ENCODE measurements at regions not wholly inside any gene's neighbourhood (a gene's known extent, or its start where the extent isn't known, plus 50 kb on each side); places are given as distances from the start of the nearest gene placed in this dataset.
"Not testable (repeated sequence)": the region's sequence is repeated elsewhere in the genome, so short reads cannot be mapped to it uniquely, and the experiment has no call there.

DNA sequence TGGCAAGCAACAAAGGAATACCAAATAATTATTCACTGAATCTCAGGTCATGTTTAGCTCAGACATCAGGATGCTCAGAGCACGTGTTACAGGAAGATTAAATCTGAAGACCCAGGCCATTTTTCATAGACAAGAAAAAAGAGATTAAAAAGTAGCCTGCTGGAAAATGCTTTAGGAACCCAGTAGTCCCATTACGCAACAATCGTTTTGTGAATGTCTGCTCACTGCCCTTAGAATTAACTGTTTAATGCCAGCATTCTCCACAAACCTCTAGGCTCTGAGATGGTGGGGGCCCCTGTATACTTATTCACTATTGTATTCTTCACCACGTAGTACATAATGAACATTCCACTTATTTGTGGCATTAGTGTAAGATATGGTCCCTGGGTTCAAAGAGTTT is 154.6 kb upstream of the NYAP2 start:
- no peak for DNase-seq (ENCODE audit: low spot score)

DNA sequence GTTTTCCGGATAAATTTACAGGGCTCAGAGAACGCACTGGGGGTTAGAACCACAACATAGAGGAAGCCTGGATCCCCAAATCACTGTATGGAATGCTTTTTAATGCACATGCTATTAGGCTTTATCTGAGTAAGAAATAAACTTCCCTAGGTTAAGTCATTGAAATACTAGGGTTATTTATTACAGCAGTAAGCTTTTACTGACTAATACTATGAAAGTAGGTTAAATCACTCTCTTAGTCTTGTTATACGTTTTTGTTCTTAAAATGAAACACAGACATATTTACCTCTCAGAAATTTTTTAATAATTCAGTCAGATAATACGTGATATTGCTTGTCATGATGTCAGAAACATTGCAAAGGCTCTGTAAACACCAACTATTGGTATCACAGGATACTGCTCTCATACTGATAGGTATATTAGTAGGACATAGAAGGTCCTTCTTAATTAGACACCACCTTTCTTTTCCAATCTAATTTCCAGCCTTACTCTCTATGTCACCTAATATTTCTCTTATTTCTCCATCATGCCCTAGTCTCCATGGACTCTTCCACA is 162.7 kb upstream of the NYAP2 start:
- DNase-seq (ENCODE audit: low spot score) = no peak

DNA sequence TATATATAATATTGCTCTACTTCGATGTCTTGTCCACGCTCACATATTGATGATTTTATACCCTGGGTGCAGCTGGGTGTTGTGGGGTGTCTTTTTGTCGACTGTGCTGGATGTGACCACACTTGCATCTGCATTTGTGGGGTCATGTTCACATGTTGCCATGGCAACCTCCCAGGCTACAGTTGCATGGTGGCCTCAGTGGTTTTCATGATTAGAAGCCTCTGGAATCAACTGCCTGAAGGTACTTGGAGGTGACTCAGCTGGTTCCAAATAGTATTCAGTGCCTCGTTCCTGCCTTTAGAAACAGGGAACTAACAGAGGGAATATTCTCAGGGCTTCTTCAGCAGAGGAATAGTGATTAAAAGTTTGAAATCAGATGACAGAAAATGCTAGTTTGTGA is 166.3 kb upstream of the NYAP2 start:
- DNase-seq (ENCODE audit: low spot score) = no peak

DNA sequence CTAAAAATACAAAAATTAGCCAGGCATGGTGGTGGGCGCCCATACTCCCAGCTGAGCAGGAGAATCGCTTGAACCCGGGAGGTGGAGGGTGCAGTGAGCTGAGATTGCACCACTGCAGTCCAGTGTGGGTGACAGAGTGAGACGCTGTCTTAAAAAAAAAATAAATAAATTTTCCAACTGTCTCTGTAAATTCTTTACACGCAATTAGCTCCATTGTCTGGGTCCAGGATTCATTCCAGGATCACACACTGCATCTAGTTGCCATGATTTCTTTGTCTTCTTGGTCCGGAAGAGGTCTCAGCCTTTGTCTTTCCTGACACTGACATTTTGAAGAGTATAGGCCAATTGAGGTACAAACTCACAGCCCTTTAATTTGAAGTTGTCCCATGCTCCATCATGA is 167.6 kb upstream of the NYAP2 start:
- DNase-seq (ENCODE audit: low spot score) = no peak

DNA sequence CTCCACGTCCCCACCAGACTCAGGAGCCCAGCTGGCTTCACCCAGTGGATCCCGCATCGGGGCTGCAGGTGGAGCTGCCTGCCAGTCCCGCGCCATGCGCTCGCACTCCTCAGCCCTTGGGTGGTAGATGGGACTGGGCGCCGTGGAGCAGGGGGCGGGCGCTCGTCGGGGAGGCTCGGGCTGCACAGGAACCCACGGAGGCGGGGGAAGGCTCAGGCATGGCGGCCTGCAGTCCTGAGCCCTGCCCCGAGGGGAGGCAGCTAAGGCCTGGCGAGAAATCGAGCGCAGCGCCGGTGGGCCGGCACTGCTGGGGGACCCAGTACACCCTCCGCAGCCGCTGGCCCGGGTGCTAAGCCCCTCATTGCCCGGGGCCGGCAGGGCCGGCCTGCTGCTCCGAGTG is 170.2 kb upstream of the NYAP2 start:
- not testable (repeated sequence) for DNase-seq (ENCODE audit: low spot score)

DNA sequence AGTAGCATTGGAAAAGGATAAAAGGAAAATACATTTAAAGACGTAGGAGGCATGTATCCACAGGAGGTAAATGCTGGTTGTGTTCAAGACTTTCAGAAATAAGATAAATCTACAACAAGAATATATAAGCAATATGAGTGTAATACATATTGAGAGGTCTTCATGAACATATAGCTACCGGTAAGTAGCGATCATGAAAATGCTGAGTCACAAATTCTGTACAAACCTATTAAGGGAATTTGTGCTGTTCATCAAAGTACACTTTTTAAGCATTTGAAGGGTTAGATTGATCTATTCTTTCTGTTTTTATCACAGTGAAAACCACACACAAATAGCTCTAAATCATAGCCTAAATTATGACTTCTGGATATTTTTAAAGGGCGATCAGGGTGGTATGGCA is 173.1 kb upstream of the NYAP2 start:
- no peak for DNase-seq (ENCODE audit: low spot score)

DNA sequence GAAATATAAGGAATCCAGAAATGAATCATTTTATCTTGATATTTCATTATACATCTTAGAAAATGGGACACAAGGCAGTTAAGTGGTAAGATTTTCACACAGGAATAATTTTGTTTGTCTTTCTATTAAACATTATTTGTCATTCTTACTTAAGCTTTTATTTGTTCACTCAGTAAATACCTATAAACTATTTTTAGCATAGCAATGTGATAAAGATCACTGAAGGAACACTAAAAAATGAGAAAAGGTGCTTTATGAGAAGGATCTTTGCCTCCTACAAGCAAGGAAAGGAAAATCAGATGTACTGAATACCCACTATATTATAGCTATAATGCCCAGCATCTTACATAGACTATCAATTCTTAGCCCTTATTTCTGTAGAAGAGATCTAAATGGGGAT is 176.2 kb upstream of the NYAP2 start:
- DNase-seq (ENCODE audit: low spot score) = no peak

DNA sequence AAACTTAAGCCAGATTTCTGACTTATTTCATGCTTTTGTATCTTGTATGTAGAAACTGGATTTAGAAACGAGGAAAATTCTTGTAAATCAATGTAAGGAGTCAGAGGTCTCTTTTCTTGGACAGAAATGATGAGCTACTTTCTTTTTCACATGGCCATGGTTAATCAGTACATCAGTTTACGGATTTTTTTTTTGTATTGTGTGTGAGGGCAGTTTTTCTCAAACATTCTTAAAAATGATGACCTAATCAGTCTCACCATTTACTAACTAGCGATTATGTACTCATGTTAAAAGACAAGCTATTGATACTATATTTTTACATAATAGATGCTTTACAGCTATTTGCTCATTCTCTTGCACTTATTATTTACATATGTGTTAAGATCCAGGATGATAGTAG is 165.2 kb upstream of the DOCK10 start:
- DNase-seq (ENCODE audit: low spot score) = no peak

DNA sequence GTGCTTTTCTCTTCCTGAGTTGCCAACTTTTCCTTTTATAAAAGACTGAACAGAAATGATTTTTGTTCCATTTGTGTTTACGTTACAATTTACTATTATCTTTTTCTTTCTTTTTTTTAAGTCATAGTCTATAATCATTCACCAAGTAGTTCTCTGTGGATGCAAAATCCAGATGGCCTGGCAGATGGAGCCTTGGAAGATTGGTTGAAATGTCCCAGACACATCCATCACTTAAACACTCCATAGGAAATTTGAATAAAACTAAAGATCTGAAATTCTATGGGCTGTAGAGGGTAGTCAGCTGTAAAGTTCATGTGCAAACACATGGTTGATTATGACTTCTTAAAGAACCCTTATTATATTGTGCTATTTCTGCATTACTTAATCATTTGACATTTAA is 164.8 kb upstream of the DOCK10 start:
- DNase-seq (ENCODE audit: low spot score) = no peak

DNA sequence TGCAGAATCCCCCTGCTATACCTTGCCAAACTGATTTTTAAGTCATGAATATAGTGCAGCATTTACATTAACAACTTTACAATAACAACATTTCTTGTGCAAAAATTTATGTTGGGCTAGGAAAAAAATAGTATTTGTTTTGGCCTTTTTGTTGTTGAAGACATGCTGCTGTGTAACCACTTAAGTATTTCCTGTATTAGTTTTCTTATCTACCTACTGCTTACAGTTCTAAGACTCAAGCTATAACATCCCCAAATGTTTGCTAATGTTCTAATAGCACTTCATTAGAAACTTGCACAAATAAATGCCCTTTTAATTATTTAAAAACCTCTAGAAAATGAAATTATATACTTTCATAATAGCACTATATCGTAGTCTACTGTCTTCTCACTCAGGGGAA is 154.3 kb upstream of the DOCK10 start:
- no peak for DNase-seq (ENCODE audit: low spot score)

DNA sequence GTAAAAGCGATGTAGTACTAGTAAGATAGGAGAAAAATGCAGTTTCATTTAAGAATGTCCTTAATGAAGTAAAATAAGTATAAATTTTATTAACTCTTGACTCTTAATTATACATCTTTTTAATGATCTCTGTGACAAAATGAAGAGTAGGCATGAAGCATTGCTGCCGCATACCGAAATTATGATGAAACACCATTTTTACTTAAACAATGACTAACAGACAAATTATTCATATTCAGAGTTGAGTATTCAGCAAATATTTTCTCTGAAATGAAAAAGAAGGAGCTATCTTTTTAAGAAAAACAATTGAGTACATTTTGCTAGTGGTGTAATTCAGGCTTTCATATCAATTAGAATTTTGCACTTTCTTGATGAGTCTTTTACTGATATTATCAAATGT is 150.6 kb upstream of the DOCK10 start:
- no peak for DNase-seq (ENCODE audit: low spot score)

DNA sequence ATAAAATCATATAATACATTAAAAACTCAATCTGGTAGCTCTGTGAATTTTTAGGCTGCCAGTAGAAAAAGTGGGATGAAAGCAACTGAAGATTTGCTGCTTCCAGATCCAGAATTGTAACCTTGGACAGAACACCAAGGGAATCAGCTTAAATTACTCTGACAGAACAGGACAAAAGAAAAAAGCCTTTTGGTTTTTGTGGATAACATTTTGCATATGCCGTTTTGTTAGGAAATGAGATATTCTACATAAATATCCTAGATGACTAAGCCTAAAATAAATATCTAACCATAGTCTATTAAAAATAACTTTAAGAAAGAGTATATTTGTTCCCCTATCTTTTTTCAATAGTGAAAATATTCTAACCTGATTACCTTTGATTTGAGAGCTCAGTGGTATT is 148.7 kb upstream of the DOCK10 start:
- no peak for DNase-seq (ENCODE audit: low spot score)

DNA sequence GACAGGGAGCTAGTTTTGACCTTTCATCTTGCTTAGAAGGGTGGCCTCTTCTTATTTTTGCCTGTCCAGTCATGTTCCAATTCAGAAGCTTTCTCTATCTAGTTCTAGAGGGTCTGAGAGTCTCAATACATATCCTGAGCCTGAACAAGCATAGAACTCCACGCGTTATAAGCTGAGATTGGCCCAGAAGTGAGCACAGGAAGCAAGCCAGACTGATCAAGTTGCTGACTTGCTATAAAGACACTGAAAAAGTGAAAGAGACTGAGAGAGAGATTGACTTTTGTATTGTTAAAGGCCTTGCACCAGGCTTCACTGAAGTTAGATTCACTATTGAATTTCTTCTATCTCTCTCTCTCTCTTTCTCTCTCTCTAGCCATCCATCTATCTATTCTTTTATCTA is 142.7 kb upstream of the DOCK10 start:
- DNase-seq (ENCODE audit: low spot score) = no peak

DNA sequence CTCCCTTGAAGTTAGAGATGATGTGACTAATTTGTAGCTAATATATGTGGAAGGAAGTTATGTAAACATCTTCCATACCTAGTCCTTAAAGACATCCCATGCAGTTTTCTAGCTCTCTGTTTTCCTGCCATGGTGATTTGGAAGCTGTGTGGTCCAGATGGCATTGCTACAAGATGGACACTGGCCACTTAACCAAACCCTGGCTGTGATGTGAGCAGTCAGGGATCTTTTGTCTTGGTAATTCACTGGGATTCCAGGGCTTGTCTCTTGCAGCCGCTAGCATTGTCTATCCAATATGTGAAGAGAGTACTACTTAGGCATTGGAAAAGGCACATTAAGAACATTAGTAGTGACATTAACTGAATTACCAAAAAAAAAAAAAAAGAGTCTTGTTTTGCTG is 139.9 kb upstream of the DOCK10 start:
- DNase-seq (ENCODE audit: low spot score) = no peak

DNA sequence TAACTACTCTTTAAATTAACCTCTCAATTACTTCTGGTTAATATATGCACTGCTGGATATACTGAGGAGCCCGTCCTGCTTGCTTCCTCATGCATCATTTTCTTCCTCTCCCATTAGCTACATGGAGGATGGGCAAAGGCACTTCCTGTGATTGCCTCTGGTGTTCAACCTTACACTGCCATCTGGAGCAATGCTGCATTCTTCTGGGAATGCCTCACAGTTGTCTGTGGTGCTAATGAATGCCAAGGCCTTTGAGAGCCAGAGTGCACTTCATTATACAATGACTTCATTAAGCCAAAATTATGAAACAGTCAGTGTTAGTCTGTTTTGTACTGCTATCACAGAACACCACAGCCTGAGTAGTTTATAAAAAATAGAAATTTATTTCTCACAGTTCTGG is 134.8 kb upstream of the DOCK10 start:
- DNase-seq (ENCODE audit: low spot score) = no peak

DNA sequence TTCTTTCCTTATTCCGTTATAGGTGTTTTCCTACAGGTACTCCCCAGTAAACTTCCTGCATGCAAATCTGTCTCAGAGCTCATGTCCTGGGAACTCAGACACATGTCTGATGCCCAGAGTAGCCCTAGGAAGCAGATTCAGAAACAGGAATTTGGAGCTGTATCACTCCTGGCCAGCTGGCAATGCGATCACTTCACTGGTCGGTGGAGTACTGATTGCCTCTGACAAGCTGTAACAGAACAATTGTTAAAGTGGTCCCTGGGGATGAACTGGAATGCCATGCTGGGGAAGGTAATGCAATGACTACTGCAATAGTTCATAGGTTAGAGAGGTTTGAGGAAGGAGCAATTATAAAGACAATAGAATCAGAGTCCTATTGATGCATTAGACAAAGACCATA is 131.6 kb upstream of the DOCK10 start:
- no peak for DNase-seq (ENCODE audit: low spot score)

DNA sequence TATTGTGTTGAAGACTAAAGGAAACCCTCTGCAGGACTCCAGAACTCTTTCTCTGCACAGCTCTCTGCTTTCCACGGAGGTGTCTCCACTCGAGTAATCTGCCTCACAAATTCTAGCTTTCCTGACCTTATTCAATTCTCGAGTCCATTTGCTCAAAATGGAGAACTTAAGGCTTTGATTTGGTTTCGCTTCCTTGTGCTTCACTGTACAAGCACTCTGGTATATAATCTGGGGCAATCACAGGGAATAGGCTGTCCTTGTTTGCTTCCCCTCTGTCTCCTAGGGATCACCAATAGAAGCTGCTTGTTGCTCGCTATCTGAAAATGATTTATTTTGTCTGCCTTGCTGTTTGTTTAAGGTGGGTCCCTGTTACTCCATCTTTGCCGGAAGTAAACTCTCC is 129.1 kb upstream of the DOCK10 start:
- no peak for DNase-seq (ENCODE audit: low spot score)

DNA sequence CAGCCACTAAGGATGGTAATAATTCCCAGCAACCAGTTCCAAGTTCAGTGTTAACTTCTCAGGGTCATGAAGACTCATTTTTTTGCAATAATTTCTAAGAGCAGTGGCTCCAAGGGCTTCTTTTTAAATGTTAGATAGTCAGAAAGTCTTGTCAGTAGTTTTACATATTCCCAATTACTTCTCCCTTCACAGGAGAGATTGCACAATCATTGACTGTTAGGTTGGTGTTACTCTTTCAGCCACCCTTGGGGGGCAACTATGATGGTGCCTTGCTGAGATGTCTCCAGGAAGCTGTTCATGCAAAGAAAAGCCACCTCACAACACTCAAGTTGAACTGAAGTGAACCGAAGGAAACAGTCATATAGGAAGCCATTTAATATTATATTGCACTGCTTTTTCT is 127.9 kb upstream of the DOCK10 start:
- no peak for DNase-seq (ENCODE audit: low spot score)

DNA sequence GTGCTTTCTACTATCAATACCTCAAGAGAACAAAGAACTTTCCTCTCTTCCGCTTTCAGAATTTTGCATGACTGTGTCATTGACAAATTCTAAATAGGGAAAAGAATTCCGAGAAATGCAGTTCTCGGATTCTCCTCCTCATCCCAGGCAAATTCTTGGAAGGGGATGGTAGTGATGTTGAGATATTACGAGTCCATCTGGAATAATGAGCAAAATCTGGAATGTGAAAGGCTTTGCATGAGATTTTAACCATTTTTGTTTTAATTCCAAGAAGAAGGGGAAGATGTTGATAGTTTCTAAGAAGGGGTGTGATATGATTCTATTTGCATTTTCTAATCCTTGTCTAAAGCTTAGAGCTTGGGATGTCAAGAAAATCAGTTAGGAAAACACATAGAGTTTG is 127.1 kb upstream of the DOCK10 start:
- DNase-seq (ENCODE audit: low spot score) = no peak

DNA sequence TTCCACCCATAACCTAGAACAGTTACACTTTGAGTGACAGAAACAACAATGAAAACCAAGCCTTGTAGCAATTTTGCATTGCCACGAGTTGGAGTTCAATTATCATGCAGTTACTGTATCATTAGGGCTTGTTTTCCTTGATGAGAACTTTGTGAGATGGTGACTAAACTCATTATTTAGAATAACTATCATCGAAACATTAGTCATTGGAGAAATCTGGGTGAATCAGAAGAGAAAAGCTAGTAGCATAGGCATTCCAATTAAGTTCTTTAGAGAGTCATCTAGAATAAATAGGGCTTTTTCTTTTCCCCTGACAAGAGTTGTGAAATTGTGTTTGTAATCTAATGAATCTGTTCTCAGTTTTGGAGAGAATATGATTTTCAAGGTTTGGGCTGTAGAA is 122.8 kb upstream of the DOCK10 start:
- no peak for DNase-seq (ENCODE audit: low spot score)

DNA sequence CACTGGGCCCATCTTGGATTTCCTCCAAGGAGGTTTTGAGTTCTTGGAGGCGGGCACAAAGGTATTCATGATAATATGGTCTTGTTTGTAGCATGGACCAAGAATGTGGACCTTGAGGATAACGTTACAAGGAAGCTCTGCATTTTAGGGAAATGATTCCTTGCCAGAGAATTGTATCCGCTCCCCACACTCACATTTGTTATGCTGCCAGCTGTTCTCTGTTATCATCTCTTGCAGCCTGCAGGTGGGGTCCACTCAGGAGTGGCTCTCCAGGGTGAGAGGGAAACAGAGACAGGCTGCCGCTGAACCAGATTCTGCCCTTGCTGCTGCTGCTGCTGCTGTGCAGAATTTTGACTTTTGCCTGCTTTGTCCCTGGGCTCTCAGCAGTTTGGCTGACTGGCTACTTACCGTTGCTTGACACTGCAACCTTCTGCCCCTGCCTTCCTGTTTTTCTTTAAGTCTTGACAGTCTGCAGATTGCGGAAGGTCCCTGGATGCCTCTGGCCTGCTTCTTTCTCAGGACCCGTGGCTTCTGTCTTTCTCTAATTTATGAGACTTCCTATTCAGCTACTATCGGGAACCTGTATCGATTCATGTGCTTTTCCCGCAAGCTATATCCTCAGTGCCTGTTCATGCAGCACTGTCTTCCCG is 122.3 kb upstream of the DOCK10 start:
- no peak for DNase-seq (ENCODE audit: low spot score)

DNA sequence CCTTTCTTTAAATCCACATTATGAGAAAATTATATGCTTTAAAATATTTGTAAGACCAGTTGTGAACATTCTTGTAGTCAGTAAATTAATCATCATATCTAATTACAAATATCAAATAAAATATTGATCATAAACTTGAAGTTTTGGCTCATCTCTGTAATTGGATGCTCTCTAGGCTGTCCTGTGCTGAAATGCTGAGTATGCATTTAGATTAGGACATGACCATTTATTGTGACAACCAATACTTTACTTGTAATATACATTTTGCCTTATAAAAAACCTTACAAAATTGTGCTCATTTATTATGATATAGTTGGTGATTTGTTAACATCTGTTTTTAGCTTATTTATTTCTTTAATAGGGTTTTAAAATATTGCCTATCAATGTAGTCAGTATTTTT is 116.1 kb upstream of the DOCK10 start:
- DNase-seq (ENCODE audit: low spot score) = no peak

DNA sequence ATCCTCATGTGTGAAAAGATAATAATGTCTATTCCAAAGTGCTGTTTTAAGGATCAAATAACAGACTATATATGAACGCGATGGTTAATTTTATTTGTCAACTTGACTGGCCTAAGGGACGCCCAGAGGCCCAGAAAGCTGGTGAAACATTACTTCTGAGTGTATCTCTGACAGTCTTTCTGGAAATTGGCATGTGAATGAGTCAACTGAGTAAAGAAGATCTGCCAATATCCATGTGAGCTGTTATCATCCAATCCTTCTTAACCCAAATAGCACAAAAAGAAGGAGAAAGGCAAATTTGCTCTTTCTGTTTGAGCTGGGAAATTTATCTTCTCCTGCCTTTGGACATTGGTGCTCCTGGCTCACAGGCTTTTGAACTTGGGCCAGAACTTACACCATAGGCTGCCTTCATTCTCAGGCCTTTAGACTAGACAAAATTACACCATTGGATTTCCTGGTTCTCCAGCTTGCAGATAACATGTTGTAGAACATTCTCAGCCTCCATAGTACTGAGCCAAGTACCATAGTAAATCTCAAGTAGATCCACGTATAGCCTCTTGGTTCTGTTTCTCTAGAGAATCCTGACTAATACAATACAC is 114.7 kb upstream of the DOCK10 start:
- DNase-seq (ENCODE audit: low spot score) = no peak

DNA sequence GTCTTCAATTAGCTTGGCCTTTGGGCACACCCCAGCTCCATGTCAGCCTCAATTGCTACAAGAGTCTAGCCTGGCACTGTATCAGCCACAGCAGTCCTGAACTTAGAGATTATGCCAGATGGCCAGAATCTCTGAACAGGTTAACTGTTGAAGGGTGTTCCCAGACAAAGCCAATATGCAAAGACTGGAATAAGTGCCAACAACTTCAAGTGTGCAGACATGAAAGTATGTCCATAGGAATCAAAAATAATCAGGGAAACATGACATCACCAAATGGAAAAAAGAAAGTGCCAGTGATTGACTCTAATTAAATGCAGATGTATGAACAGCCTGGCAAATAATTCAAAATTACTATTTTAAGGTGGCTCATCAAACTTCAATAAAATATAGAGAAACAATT is 98.5 kb upstream of the DOCK10 start:
- no peak for DNase-seq (ENCODE audit: low spot score)
